Fibroblast of skin of scalp (primary cell): ENCODE measurements at regions not wholly inside any gene's neighbourhood (a gene's known extent, or its start where the extent isn't known, plus 50 kb on each side); places are given as distances from the start of the nearest gene placed in this dataset.
"Not testable (repeated sequence)": the region's sequence is repeated elsewhere in the genome, so short reads cannot be mapped to it uniquely, and the experiment has no call there.

Experiments
- DNase-seq: peaks from one replicate; pipeline ENCODE4 v3.0.0-alpha.2; 2013

DNA sequence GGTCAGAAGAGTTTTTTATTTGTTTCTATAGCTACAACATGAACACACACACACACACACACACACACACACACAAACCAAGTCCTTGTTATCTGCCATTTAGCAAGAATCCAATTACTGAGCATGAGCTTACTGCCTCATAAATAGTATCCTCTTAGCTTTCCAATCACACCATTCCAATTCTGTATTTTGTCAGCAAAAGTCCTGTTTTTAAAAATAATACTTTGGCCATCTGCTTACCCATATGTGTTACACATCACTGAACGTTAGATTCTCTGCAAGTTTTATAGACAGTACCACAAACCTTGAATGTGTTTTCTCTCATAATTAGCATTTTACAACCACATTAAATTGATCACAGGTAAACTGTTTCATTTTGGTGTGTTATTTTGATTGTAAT lies 1905.4 kb upstream of the FLRT2 start:
- no peak for DNase-seq

DNA sequence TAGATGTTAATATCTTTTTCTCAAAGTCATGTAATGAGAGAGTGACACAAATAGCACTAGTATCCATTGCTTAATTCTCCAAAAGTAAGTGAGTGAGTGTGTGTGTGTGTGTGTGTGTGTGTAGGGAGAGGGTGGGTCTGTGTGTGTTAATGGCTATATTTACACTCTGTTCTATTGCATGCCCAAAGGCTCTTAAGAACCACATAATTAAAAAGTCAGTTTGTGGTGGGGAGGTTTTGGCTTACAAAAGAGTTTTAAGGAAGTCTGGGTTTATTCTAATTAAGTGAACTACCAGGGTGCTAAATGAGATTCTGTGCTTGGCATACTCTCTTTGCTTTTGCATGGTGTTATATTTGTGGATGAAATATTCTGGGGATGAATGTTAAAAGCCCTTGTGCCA lies 1897.6 kb upstream of the FLRT2 start:
- no peak for DNase-seq

DNA sequence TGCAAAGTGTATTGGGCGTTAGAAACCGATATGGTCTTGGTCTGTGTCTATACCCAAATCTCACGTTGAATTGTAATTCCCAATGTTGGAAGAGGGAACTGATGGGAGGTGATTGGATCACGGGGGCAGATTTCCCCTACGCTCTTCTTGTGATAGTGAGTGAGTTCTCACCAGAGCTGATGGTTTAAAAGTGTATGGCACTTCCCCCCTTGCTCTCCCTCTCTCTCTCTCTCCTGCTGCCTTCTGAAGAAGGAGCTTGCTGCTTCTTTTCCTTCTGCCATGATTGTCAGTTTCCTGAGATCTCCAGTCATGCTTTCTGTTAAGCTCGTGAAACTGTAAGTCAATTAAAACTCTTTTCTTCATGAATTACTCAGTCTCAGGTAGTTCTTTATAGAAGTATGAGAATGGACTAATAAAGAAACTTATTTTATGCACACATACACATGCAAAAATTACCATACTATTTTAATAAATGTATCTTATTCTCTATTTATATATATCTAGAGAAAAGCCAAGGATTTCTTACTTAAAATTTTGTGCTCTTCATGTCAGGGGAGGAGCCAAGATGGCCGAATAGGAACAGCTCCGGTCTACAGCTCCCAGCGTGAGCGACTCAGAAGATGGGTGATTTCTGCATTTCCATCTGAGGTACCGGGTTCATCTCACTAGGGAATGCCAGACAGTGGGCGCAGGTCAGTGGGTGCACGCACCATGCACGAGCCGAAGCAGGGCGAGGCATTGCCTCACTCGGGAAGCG lies 1891.0 kb upstream of the FLRT2 start:
- no peak for DNase-seq

DNA sequence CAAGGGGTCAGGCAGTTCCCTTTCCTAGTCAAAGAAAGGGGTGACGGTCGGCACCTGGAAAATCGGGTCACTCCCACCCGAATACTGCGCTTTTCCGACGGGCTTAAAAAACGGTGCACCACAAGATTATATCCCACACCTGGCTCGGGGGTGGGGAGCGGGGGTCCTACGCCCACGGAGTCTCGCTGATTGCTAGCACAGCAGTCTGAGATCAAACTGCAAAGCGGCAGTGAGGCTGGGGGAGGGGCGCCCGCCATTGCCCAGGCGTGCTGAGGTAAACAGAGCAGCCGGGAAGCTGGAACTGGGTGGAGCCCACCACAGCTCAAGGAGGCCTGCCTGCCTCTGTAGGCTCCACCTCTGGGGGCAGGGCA lies 1890.5 kb upstream of the FLRT2 start:
- not testable (repeated sequence) for DNase-seq

DNA sequence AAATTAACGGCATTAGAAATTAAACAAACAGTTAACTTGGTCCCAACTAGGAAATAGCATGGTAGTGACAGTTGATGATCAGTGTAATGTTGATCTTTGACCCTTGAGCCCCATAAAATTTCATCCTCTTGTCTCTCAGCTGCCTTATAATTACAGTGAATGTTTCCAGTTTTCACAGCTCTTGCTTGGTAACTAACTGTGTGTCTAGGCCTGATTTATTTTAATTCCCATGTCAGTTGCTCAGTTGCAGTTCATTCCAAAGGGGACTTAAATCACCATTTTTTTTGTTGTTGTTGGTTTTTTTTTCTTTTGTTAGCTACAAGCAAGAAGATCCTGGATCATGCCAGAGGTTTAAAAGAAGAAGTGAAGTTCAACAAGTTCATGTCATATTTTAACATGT lies 1883.7 kb upstream of the FLRT2 start:
- no peak for DNase-seq

DNA sequence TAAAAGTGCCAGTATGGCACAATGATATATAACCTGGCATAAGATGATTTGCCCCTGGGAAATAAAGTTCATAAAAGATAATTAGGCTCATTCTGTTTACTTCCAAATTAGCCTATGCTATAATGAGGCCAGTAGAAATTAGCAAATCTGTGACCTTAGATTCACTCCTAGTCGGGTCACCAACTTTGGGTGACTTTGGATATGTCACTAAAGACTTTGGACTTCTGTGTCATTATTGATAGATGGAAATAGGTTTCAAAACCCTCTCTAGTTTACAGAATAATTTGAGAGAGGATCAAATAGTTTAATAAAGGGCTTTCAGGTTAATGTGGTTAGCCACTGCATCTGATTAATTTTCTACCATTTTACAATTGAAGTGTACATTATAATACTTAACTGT lies 1869.3 kb upstream of the FLRT2 start:
- DNase-seq, result no peak

DNA sequence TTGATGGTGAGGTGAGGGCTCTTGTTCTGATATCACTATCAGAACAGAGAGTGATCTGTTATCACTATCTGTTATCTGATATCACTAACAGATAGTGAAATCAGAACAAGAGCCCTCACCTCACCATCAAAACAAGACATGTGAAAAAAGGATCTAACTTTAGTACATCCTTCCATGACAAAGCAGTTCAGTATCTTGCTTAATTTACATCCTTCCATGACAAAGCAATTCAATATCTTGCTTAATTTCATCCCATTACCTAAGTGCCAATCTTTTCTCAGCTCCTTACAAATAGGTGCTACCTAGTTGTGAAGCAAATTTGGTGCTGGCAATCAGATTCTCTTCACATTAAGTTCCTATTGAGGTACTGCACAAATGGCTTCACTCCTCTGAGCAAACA lies 1865.6 kb upstream of the FLRT2 start:
- no peak for DNase-seq

DNA sequence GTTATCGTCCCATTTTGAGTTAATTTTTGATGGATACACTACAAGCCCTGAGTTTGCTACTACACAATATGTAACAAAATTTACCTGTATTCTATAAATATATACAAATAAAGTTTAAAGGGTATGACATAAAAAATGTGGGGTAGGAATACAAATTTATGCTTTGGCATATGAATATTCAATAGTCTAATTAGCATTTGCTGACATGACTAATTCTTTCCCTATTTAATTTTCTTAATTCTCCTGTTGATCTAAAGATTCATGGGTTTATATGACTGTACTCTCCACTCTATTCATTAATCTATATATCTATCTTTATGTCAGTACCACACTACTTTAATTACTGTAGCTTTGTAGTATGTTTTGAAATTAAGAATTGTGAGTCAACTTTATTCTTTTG lies 1840.7 kb upstream of the FLRT2 start:
- DNase-seq, result no peak

DNA sequence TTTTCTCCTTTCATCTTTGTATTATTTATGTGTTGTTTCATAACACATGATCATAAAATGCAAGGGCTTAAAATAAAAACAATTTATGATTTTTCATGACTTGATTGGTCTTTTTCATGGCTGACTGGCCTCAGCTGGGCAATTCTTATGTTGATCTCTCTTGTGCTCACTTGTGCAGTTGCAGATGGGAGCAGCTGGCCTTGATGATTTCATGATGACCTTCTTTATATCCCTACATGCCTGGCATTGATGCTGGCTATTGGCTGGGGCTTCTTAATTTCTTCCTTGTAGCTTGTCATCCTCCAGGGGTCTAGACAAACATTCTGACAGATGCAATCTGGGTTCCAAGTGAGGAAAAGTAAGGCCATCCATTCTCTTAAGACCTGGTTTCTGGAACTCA lies 1832.8 kb upstream of the FLRT2 start:
- DNase-seq, result no peak

DNA sequence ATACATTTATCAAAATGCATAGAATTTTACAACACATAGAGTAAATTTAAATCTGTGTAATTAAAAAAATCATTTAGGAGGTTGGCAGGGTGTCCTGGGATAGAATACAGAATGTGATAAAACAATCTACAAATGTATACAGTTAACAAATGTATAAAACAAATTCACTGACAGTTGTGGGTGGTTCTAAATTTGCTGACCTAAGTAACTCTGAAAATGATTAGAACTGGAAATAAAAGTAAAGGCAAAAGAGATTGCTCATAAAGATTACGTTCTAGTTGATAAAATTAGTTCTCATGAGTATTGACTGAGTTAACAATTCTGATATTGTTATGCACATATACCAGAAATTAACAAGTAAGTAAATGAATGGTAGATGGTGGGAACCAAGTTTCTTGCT lies 1827.3 kb upstream of the FLRT2 start:
- DNase-seq, result no peak

DNA sequence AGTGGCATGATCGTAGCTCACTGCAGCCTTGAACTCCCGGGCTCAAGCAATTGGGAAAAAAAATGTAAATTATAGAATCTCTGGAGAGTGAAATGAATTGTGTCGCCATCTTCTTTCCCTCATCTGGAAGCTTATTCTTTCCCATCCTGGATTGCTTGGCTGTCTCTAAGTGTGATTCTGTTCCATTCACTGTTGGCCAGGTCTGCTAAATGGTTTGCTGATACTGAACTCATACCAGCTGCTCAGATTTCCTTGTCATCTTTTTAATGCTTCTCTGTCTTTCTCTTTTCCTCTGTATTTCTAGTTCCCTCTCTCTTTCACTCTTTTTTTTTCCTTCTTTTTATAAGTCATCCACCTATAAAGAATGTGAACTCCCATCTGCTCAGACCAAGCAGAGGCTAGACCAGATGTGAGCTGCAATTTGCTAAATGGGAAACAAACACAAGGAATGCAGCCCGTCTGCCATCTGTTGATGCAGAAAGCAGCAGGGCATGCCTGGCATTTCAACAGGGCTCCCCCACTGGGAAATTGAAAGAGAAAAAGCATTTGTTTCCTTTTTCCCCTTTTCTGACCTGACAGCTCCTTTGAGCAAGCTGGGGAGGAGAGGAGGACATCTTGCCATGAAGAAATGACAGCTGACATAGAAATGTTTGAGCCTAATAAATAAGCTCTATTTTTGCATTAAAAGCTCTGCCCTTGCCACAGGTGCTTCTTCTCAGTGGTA lies 1823.6 kb upstream of the FLRT2 start:
- DNase-seq, result peak; percentile 45

DNA sequence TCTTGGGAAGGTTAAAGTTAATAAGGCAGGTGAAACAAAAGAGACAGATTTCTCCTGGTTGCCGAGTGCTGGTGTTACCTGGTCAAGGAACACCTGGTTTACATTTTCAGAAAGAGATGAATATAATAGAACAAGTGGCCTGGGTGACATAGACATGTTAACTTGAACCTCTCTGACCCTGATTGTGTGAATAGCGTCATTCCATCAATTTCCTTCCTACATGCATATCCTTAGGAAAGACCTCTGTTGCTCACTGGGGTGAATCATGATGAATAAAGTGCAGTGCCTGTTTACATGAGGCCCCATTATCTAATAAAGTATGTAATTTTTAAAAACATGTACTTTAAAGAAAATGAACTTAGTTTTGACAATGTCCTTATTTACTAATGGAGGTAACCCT lies 1822.9 kb upstream of the FLRT2 start:
- no peak for DNase-seq

DNA sequence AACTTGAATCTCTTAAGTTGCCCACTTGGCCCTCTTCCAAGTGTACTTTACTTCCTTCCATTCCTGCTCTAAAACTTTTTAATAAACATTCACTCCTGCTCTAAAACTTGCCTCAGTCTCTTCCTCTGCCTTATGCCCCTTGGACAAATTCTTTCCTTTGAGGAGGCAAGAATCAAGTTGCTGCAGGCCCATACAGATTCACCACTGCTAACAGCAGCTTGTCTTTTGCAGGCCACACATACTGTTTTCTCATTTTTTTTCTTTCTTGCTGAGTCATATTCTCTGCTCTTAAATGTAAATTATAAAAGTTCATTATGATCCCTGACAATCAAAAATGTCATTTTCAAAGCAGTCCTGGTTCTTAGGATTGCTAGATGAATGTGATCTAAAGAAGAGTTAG lies 1820.8 kb upstream of the FLRT2 start:
- no peak for DNase-seq

DNA sequence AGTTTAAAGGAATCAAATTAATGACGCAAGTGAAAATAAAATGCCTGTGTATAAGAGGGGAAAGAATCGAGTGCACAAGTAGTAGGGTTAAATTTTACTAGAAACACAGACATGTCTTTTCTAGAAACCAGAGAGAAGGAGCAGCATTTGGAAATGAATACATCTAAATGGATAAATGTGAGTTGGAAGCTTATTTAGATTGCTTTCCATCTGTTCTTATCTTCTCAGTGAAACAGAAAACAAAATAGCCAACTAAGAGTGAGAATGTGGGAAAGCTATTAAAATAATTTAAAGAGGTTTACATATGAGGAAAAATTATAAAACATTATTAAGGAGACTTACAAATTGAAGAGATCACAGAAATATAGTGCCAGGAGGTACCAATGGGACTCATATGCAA lies 1818.9 kb upstream of the FLRT2 start:
- DNase-seq, result no peak

DNA sequence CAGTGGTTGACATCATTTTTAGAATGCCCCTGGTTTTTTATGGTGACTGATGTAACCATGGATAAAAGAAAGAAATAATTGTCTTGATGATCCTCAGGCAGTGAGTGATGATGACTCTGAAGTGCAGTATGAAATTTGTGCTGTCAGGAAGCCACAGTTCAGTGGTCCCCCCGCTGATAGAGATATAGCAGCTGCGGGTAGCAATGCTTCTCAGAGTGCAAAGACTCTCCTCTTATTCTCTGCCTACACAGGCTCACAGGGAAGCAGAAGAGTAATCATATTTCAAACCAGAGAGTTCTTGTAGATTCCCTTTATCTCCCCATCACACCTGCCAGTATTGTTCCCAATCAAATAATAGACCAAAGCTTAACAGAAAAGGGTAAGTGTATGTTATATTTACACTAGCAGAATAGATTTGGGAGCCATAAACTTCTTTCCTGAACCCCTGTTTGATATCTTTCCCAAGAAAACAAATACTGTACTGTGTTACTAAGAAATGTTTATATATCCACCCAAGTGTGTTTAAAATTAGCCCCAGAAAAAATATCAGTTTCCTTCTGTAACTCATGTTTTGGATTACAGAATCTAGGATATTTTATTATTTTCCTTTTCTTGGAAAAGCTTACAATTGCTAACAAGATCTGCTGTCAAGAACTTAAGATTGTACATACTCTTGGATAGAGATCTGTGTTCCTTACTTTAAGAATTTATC lies 1817.4 kb upstream of the FLRT2 start:
- peak; percentile 14 for DNase-seq

DNA sequence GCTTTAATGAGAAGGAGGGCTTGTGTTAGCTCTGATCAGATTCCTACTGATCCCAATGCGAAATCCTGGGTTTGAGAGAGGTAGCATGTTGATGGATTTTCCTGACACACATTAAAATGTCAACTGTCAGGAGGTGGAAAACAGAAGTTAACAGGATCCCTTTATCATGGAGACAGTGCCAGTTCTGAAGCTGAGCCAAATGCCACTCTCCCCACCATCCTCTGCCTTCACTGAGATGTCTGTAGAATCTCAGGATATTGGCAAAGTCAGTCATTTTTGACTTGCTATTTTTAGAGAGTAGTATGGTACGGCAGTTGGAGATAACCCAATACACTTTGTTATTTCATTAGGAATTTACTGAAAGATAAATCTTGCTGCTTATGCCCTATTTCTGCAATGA lies 1816.2 kb upstream of the FLRT2 start:
- no peak for DNase-seq

DNA sequence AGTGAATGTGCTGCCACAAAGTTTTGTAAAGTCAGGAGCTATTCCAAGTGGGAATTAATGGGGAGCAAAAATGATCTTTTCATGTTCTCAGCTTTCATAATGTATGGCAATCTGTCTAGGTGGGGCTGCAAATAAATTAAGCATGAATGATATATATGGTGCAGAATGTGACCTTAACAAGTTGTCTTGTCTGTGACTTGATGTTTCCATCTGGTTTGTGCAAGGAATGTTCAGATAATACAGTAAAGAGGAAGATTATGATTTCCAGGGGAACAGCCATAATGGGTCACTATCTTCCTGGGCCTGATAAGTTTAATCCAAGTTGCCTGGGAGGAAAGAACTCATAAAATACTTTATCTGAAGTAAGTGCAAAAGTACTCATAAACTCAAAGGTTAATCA lies 1815.8 kb upstream of the FLRT2 start:
- DNase-seq, result no peak

DNA sequence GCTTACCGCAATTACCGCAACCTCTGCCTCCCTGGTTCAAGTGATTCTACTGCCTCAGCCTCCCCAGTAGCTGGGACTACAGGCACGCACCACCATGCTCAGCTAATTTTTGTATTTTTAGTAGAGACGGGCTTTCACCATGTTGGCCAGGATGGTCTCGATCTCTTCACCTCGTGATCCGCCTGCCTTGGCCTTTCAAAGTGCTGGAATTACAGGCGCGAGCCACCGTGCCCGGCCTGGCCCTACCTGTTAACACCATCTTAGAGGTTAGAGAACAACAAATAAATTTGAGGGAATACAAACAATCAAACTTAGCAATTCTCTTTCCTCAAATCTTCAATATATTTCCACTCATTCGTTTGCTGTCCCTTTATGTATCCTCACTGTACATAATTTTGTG lies 1810.5 kb upstream of the FLRT2 start:
- DNase-seq, result not testable (repeated sequence)

DNA sequence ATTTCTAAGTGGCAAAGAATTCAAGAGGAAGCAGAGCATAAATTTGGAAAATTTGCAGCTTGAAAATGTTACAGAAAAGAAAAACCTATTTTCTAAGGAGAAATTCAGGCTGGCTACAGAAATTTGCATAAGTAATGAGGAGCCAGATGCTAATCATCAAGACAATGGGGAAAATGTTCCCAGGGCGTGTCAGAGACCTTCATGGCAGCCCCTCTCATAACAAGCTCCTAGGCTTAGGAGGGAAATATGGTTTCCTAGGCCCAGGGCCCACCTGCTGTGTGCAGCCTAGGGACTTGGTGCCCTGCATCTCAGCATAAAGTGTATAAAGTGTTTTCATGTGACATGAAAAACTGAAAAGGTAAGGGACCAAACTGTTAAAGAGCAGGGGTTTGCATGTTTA lies 1796.3 kb upstream of the FLRT2 start:
- DNase-seq, result no peak

DNA sequence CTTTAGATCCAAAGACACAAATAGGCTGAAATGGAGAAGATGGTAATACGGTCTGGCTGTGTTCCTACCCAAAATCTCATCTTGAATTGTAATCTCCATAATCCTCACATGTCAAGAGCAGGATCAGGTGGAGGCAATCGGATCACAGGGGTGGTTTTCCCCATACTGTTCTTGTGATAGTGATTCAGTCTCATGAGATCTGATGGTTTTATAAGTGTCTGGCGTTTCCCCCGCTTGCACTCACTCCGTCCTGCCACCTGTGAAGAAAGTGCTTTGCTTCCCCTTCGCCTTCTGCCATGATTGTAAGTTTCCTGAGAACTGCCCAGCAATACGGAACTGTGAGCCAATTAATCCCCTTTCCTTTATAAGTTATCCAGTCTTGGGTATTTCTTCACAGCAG lies 1795.5 kb upstream of the FLRT2 start:
- DNase-seq, result no peak

DNA sequence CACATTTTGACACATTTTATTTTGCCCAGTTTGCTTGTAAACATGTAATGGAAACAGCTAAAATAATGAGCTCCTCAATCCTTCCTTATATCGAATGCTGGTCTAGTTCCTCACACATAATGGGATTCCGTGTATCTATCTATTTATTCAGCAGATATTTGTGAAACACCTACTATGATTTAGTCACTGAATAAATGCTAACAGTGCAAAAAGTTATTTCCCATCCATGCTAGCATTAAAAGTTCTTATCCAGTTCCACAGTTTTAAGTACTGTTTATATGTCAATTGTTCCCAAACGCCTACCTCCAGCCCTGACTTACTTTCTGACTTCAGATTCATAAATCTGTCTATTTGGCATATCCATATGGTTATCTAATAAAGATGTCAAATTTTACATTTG lies 1788.7 kb upstream of the FLRT2 start:
- no peak for DNase-seq

DNA sequence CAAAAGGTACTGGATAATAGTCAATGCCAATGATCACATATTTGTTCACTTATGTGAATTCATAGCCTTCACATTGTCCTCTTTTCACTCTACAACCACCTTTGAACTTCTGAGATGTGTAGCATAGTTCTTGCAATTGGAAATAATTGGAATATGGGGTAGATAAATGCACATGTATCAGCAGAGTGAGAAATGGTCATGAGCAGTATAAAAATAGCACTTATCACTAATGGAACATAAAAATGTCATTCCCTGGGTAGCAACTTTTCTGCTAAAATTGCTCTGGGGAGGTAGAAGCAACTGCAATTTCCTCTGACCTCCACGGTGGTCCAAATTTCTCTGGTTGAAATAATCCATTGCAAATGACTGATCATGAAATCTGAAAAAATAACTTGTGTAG lies 1785.7 kb upstream of the FLRT2 start:
- DNase-seq, result no peak

DNA sequence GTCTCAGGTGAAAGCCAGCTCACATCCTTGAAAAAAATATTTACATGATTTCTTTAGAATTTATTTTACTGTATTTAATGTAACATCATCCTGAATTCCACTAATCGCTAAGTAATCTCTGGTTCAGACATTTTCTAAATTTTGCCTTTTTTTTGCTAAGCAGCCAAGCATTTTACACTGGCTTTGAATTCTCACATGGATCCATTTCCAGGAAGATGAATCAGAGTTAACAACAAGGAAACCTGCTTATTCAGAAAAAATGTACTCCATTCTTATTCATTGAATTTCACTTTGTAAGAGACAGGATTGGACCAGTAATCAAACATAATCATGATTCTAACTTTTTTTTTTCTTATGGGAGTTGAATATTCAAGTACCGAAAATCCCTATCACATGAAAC lies 1785.1 kb upstream of the FLRT2 start:
- DNase-seq, result no peak

DNA sequence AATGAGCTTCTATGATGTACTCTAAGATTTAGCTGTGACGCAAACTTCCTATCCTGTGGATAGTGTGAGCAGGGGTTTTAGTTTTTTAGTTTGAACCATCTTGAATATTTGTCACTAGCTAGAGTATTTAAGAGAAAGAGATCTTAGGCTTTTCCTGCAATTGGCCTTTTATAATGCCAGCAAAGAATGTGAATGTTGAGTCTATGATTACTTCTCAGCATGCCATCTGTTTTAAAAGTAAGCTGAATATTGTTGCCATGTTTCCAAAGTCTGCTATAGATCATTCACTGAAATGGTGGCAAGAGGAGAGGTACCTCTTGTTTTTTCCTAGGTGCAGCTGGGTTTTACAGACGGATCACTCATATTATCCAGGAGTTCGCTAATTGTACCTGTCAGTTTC lies 1783.6 kb upstream of the FLRT2 start:
- DNase-seq, result no peak
